HG02973 (cell line): ENCODE measurements at regions not wholly inside any gene's neighbourhood (a gene's known extent, or its start where the extent isn't known, plus 50 kb on each side); places are given as distances from the start of the nearest gene placed in this dataset.

Source experiments
- ATAC-seq: cut with Tn5 transposase; IDR thresholded peaks from one replicate; pipeline ENCODE4 v1.9.1; 2021; ENCODE audit warnings: moderate library complexity; ENCODE audit not compliant: unreplicated experiment

- ATAC-seq = no peak
Measured at GRCh38 chr10:29063806-29064644, 224.8 kb upstream of the LYZL1 start.

- no peak for ATAC-seq
Measured at GRCh38 chr10:29064680-29065079, 224.2 kb upstream of the LYZL1 start.

GRCh38 chr10:29067161-29067560 lies 221.7 kb upstream of the LYZL1 start:
- no peak for ATAC-seq

DNA sequence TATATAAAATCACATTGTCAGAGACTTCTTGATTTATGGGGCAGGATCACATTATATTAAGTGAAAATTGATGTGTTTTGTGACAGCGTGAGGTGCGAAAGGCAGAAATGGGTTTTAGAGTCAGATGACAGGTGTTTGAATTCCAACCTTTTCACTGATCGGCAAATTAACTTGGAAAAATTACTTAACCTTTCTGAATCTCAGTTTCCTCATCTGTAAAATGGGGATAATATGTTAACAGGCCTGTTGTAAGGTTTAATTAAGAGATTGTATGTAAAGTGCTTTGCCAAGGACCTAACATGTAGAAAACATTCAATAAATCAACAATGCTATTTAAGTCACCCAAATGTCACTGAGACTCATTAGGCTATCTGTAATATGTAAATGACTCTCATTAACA lies 221.2 kb upstream of the LYZL1 start:
- no peak for ATAC-seq

DNA sequence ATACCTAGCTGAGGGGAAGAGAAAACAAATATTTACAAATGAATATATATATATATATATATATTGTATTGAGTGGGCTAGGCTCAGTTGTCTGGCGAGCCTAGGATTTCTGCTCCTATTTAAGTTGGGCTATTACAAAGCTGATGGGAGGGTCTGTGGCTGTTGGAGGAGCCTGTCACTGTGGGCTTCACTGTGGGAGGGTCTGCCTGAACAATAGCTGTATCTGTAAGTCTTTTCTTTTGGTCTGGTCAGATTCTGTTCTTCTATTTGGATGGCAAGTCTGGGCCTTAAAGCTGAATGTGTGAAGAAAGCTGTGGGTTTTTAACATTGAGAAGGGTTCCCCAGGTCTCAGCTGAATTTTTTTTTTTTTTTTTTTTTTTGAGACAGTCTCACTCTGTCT lies 220.6 kb upstream of the LYZL1 start:
- ATAC-seq = no peak

GRCh38 chr10:29068966-29069365 lies 219.9 kb upstream of the LYZL1 start:
- ATAC-seq = no peak

GRCh38 chr10:29069941-29070340 lies 218.9 kb upstream of the LYZL1 start:
- ATAC-seq = no peak

- ATAC-seq = no peak
Measured at GRCh38 chr10:29078919-29079318, 210.0 kb upstream of the LYZL1 start.

GRCh38 chr10:29081231-29081630 lies 207.6 kb upstream of the LYZL1 start:
- ATAC-seq = no peak

GRCh38 chr10:29081951-29082685 lies 206.8 kb upstream of the LYZL1 start:
- no peak for ATAC-seq

GRCh38 chr10:29083096-29083495 lies 205.8 kb upstream of the LYZL1 start:
- ATAC-seq = no peak

DNA sequence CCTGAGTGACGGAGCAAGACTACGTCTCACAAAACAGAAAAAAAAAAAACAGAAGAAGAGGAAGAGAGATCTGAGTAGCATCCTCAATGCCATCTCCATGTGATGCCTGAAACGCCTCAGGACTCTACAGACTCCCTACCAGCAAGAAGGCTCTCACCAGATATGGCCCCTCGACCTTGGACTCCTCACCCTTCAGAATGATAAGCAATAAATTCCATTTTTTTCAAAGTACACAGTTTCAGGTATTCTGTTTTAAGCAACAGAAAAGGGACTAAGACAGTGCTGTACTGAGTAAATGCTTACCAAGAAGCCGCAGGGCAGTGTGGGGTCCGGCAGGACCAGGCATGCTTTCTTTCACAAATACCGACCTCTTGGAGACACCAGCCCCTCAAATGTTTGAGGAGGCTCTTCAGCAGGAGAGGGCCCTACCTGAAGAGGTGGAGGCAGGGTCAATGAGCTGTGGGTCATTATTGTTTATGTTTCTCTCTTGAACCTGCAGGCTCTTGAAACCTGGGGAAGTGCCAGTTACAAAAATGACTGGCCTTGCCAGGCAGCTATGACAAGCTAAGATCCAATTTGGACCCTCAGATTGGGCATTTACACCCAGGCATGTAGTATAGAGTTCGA lies 204.1 kb upstream of the LYZL1 start:
- no peak for ATAC-seq

GRCh38 chr10:29089091-29089490 lies 199.8 kb upstream of the LYZL1 start:
- no peak for ATAC-seq

DNA sequence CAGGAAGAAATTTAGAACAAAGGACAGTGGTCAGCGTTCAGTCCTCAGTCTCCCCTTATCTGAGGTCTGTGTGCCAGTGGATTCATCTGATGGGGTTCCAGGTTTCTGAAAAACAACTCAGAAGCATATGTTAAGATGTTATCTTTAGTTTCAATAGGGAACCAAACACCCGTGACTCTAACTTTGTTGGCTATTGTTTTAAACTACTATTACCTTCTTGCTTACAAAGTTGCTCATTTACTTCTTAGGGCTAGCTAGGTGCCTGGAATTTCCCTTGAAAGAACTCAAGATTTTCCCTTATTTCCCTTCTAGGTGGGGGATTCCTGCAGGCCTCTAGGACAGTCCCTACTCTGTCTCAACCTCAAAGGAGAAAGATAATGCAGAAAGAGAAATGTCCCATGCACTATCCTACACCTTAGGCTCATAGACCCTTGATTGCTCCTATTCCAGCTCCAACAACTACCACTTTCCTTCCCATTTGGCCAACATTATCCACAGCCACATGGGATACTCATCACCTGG lies 192.5 kb upstream of the LYZL1 start:
- ATAC-seq = no peak

GRCh38 chr10:29098423-29098822 lies 190.4 kb upstream of the LYZL1 start:
- ATAC-seq = no peak

- ATAC-seq = no peak
Measured at GRCh38 chr10:29099001-29099400, 189.9 kb upstream of the LYZL1 start.

- ATAC-seq = no peak
Measured at GRCh38 chr10:29099415-29099814, 189.5 kb upstream of the LYZL1 start.

DNA sequence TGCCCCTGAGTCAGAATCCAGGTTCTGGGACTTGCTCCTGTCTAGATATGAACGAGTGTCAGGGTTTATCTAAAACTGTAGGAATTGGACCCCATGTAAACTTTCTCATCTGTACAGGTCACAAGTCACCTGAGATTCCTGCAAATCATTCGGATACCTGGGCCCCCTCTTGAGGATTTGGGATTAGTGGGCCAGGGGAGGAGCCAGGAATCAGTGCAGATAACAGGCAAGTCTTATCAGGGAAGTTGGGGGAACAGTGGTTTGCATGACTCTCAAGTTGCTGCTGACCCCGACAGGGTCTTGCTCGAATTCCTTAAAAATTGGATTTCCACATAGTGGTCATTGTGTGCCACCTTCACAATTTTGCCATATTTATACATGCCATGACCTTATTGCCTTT lies 188.4 kb upstream of the LYZL1 start:
- no peak for ATAC-seq

DNA sequence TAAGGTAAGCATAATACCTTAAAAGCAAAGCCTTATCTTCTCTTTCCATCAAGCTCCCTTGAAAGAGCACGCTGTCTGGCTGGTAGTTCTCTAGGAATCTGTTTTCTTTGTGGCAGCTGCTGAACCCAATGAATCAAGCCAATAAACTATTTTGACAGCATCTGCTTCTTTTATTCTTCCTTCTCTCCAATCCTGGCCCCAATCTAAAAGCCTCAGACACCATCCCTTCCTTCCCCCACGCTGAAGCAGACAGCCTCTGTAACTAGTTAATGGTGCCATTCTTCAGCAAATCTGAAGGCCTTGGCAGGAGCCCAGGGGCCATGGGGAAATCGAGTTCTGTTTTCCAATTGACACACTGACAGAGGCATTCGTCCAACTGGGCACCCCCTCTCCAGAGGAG lies 186.6 kb upstream of the LYZL1 start:
- ATAC-seq = no peak

DNA sequence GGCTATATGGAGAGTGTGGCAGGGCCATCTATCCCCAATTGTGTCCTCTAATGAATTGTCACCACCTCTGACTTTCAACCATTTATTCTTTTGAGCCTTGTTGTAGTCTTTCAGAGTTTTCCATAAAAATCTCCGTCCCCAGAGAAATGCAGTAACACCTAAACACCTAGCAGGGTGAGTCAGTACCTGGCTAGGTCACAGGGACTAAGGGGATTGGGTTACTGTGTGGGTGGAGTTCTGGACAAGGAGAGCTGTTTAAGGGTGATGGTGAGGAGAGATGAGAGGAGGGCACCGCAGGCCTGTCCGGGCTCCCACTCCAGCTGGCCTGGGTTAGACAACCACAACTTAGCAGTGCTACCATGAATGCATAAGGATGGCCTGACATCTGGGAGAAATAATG lies 186.2 kb upstream of the LYZL1 start:
- ATAC-seq = no peak

DNA sequence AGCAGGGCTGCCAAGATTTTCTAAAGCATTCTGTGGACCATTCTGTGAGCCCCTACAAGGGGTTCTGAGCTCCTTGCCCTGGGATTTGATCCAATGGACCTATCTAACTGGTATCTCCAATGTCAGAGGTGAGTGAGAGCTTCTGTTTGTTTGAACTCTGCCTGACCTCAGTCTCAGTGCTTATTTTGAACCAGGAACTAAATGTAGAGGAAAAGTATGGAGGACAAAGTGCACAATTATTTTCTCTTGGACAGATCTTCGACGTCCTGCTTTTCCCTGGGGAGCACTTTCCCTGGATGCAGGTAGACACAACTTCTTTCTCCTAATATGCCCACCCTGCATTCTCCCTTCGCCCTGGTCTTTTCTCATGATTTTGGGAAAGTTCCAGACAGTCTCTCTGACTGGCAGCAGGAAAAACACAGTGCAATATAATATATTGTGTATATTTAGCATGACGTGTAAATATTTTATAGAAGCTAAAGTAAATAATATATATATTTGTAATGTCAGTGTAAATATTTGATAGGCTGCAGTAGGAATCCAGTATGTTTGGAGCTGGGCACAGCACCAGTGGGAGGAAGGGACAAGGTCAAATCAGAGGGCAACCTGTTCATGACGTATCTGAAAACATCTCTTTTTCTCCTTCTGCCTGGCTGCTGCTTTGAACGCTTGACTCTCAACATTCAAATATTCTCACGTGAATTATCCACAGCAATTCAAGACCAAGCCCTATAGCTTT lies 184.0 kb upstream of the LYZL1 start:
- no peak for ATAC-seq
